Muscle layer of colon (tissue), 2 donors: ENCODE measurements at regions not wholly inside any gene's neighbourhood (a gene's known extent, or its start where the extent isn't known, plus 50 kb on each side); places are given as distances from the start of the nearest gene placed in this dataset.

Experiments used
- H3K27ac ChIP-seq: one replicate; pipeline ENCODE4 v1.7.0; 2013; ENCODE audit warnings: low read depth, mild to moderate bottlenecking, low read length, moderate library complexity
- H3K27me3 ChIP-seq, 2 donors: one replicate each; pipeline ENCODE4 v1.7.0; 2013; ENCODE audit warnings: low read length in 2 of 2, mild to moderate bottlenecking in 2 of 2; ENCODE audit not compliant: insufficient read depth in 2 of 2, control insufficient read depth in 1 of 2
- H3K36me3 ChIP-seq: one replicate; pipeline ENCODE4 v1.7.0; 2013; ENCODE audit warnings: mild to moderate bottlenecking, low read length; ENCODE audit not compliant: insufficient read depth
- H3K4me1 ChIP-seq: one replicate; pipeline ENCODE4 v1.7.0; 2013; ENCODE audit warnings: mild to moderate bottlenecking, low read length; ENCODE audit not compliant: insufficient read depth
- H3K4me3 ChIP-seq, 2 donors: one replicate each; pipeline ENCODE4 v1.7.0; 2013; ENCODE audit warnings: low read length in 2 of 2, low read depth in 1 of 2, mild to moderate bottlenecking in 1 of 2, moderate library complexity in 1 of 2
- H3K9ac ChIP-seq: one replicate; pipeline ENCODE4 v1.7.0; 2013; ENCODE audit warnings: low read length
- H3K9me3 ChIP-seq: one replicate; pipeline ENCODE4 v1.7.0; 2013; ENCODE audit warnings: mild to moderate bottlenecking, low read length
- donor health status: abdominal sarcoma.
- donor health status: Adenocarcinoma of cecum.

DNA sequence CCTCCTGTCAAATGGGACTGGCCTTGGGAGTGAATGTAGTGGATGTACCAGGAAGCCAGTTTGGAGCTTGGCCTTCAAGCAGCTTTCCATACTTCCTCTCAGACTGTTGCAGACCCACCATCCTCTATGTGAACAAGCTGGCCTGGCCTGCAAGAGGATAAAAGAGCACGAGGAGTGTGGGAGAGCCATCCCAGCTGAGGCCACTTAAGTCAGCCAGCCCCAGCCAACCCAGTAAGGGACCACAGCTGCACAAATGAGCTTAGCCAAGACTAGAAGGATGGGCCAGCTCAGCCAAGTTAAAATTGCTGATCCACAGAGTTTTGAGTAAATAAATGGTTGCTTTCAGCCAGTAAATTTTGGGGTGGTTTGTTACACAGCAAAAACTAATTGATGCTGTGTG is 156.9 kb upstream of the SOX4 start:
- H3K4me1 ChIP-seq: no peaks in the 10 kb centered on the region
- H3K9me3 ChIP-seq: no peaks in the 10 kb centered on the region
- H3K27me3 ChIP-seq: no peaks in the 10 kb centered on the region
- no peak overlapping the region for H3K9ac ChIP-seq
- no peak overlapping the region for H3K4me3 ChIP-seq
- no peak overlapping the region for H3K27ac ChIP-seq
- H3K36me3 ChIP-seq: no peaks in the 10 kb centered on the region

DNA sequence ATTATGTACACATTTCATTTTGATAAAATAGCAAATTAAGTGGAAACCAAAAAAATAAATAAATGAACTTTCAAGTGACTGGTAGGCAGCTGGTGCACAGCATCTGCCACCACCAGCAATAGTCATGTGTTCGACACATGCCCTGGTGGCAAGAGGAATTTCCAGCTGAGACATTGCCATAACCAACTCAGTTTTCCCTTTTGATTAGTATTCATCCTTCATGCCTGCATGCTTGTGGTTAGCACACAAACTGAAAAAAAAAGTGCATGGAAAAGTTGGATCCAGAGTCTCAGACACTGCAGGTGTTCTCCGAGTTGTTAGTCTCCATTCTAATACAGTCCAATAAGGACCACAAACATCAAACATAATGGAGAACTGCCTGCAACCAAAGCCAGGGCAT is 156.0 kb upstream of the SOX4 start:
- Histone ChIP-seq H3K9me3 (no peaks in the 10 kb centered on the region), H3K9ac (no peak overlapping the region), H3K36me3 (no peaks in the 10 kb centered on the region), H3K27ac (no peak overlapping the region), H3K4me3 (no peak overlapping the region), H3K4me1 (no peaks in the 10 kb centered on the region), H3K27me3 (no peaks in the 10 kb centered on the region)

DNA sequence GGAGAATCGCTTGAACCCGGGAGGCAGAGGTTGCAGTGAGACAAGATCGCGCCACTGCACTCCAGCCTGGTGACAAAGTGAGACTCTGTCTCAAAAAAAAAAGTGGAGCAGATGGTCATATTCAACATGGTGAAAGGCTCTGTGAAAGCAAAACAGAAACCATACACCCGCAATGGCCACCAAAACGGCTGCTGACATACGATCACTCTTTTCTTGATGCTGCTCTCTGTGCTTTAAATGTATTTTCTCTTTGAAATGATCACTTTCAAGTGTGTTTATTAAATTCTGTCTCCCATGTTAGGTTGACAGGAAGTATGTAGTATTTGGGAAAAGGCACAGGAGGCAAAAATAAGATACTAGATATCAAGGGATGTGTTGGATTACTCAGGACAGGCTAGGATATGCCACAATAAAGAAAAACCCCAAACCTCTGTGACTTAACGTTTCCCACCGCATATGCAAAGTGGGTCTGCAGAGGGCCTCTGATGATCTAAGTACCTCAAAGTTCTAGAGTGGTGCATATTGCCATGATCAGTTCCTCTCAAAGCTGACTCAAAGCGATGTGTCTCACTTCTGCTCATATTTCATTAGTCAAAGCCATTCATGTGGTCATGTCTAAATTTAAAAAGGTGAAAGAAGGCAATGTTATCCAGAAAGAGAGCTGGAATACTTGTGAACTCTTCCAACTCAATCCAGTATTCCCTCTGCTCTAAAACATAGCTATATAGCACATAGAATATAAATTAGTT is 155.1 kb upstream of the SOX4 start:
- Histone ChIP-seq H3K27me3 (no peaks in the 10 kb centered on the region), H3K36me3 (no peaks in the 10 kb centered on the region), H3K27ac (no peak overlapping the region), H3K9me3 (no peaks in the 10 kb centered on the region), H3K4me1 (no peaks in the 10 kb centered on the region), H3K9ac (no peak overlapping the region), H3K4me3 (no peak overlapping the region)

DNA sequence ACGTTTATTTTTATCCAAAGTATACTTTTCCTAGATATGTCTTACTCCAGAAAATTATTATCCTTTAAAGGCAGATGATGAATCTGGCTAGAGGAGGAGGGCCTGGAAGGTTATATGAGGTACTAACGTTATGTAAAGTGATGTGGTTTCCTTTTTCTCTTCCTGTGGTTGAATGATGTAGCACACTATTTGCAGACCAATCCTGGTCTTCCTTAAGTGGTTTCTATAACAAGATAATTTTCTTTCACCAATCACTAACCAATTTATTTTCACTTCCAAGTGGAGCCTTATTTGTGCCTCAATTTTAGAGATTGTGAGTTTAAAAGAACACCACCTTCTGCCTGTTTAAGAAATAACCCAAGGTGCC is 154.6 kb upstream of the SOX4 start:
- Histone ChIP-seq H3K9me3 (no peaks in the 10 kb centered on the region), H3K27ac (no peak overlapping the region), H3K27me3 (no peaks in the 10 kb centered on the region), H3K4me1 (no peaks in the 10 kb centered on the region), H3K36me3 (no peaks in the 10 kb centered on the region), H3K9ac (no peak overlapping the region), H3K4me3 (no peak overlapping the region)

DNA sequence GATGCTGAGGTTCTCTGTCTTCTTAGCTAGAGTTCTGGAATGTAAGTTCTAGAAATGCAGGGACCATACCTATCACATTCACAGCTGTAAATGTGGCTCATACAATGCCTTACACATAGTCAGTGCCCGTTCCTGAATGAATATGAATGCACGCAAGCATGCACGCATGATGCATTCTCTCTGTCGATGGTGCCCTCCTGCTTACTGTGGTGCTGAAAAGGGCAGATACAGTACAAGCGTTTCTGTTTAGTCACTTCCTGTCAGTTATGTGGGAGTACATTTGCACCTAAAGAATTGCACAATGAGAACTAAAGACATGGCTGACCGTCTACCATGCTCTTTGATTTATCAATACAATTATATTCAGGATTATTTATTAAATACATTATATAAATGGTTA is 152.2 kb upstream of the SOX4 start:
- no peak overlapping the region for H3K9ac ChIP-seq
- no peak overlapping the region for H3K27ac ChIP-seq
- no peaks in the 10 kb centered on the region for H3K4me1 ChIP-seq
- no peaks in the 10 kb centered on the region for H3K36me3 ChIP-seq
- no peaks in the 10 kb centered on the region for H3K9me3 ChIP-seq
- no peaks in the 10 kb centered on the region for H3K27me3 ChIP-seq
- H3K4me3 ChIP-seq: no peak overlapping the region

DNA sequence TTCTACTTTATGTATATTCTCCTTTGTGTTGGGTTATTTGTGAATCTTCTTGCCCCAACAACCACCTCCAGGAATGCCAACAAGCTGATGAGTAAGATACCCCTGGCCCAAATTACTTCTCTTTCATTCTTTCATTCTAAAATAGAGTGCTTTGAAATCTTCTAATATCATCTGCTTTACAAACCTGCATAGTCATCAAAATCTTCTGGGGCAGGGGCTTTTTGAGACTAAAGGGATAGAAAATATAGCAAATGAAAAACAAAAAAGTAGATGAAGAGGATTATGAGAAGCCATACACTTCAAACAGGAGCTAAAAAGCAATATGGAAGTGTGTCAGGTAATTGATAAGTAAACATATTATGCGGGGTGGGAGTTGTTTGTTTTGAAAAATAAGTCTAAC is 150.7 kb upstream of the SOX4 start:
- Histone ChIP-seq H3K9ac (no peak overlapping the region), H3K27me3 (no peaks in the 10 kb centered on the region), H3K4me1 (no peaks in the 10 kb centered on the region), H3K36me3 (no peaks in the 10 kb centered on the region), H3K27ac (no peak overlapping the region), H3K9me3 (no peaks in the 10 kb centered on the region), H3K4me3 (no peak overlapping the region)

DNA sequence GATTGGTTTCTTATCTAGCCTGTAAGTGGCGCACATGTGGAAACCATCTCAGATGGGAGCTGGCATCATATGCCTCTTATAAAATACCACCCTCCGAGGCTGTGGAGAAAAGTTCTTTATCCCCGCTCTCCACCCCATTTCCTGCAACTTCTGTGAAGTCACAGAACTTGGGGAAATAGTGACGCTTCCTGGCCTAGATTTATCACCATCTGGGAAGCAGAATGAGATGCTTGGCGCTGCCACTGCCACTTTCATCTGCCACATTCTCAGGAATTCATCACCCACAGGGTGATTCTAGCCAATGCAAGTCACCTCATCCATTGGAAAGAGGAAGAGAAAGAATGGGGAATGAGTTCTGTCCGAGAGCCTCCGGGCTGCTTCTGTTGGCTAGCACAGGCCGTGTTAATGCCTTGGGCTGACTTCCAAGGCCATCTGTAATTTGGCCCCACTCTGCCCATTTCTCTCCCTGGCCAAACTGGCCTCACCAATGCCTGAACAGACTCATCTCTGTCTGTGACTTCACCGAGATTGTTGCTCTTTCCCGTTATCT is 148.8 kb upstream of the SOX4 start:
- no peaks in the 10 kb centered on the region for H3K9me3 ChIP-seq
- no peak overlapping the region for H3K9ac ChIP-seq
- H3K27me3 ChIP-seq: no peaks in the 10 kb centered on the region
- H3K27ac ChIP-seq: no peak overlapping the region
- H3K36me3 ChIP-seq: no peaks in the 10 kb centered on the region
- H3K4me1 ChIP-seq: no peaks in the 10 kb centered on the region
- H3K4me3 ChIP-seq: no peak overlapping the region

DNA sequence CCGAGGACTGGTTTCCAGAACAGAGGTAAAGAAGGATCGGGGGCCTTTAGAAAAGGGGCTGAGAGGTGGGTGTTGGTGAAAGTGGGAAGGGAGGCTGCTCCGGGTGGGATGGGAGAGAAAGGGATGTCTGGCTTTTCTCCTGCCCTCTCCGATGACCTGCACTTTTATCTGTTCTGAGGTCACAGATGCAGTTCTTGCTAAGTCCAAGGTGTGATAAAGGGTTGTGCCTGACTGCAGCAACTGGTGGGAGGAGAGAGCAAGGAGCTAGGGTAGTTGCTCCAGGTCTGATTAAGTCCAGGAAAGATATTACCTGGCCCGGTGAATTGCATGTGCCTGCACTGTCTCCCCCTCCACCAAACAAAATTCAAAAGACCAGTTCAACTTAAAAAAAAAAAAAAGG is 145.6 kb upstream of the SOX4 start:
- H3K4me1 ChIP-seq: no peaks in the 10 kb centered on the region
- H3K4me3 ChIP-seq: no peak overlapping the region
- no peaks in the 10 kb centered on the region for H3K9me3 ChIP-seq
- H3K27ac ChIP-seq: no peak overlapping the region
- no peaks in the 10 kb centered on the region for H3K36me3 ChIP-seq
- no peaks in the 10 kb centered on the region for H3K27me3 ChIP-seq
- H3K9ac ChIP-seq: no peak overlapping the region

DNA sequence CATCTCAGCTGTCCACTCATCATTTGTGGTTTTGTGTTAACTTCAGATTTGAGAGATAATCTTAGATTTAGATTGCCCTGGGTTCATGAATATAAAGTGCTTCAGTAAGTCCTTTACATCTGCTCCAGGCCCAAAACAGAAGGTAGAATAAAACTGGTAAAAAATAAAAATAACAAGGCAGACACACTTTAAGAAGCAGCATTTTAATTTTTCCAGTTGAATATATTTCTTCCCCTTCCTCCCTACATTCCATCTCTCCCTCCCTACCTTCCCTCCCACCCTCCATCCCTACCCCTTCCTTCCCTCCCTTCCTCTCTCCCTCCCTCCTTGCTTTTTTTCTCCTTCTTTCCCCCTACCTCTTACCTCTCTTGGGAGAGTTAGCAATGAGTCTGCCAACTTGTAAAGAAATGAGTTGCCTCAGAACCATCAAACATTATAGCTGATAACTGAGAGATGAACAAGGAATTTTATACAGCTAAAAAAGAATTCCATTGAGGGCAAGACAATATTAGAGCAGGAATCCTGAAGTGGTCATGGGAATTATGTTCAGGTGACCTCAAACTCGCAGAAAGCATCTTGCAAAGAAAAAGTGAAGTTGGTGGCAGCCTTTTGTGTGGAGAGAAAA is 145.0 kb upstream of the SOX4 start:
- no peaks in the 10 kb centered on the region for H3K36me3 ChIP-seq
- H3K27me3 ChIP-seq: no peaks in the 10 kb centered on the region
- no peak overlapping the region for H3K4me3 ChIP-seq
- H3K4me1 ChIP-seq: no peaks in the 10 kb centered on the region
- no peak overlapping the region for H3K27ac ChIP-seq
- H3K9me3 ChIP-seq: no peaks in the 10 kb centered on the region
- H3K9ac ChIP-seq: no peak overlapping the region

DNA sequence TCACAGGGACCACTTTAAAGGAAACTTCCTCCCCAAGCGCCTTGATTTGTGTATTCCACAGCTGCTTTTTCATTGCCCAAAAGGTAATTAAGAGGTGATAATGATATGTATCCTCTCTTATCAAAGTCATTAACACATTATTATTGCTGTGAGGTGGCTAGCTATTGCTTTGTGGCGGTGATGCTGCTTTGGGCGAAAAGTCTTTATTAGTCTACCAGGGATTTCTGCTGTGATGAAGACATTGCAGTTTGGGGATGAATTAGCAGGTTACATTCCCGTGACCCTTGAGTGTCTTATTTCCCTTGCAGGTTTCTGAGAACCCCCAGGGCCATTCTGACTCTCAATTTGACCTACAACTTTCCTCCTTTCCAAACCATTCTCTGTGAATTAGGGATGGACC is 143.4 kb upstream of the SOX4 start:
- Histone ChIP-seq H3K4me3 (no peak overlapping the region), H3K4me1 (no peaks in the 10 kb centered on the region), H3K27ac (no peak overlapping the region), H3K27me3 (no peaks in the 10 kb centered on the region), H3K9ac (no peak overlapping the region), H3K9me3 (no peaks in the 10 kb centered on the region), H3K36me3 (no peaks in the 10 kb centered on the region)

DNA sequence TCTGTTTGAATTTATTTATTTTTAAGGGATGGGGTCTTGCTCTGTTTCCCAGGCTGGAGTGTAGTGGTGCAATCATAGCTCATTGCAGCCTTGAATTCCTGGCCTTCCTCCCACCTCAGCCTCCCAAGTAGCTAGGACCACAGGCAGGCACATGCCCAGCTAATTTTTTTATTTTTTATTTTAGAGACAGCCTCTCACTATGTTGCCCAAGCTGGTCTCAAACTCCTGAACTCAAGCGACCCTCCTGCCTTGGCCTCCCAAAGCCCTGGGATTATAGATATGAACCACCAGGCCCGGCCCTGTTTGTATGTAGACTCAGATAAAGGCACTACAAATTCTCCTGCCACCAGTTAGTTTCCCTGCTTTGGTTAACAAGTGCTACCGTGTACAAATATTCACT is 142.9 kb upstream of the SOX4 start:
- Histone ChIP-seq H3K9me3 (no peaks in the 10 kb centered on the region), H3K4me3 (no peak overlapping the region), H3K27ac (no peak overlapping the region), H3K4me1 (no peaks in the 10 kb centered on the region), H3K36me3 (no peaks in the 10 kb centered on the region), H3K27me3 (no peaks in the 10 kb centered on the region), H3K9ac (no peak overlapping the region)

DNA sequence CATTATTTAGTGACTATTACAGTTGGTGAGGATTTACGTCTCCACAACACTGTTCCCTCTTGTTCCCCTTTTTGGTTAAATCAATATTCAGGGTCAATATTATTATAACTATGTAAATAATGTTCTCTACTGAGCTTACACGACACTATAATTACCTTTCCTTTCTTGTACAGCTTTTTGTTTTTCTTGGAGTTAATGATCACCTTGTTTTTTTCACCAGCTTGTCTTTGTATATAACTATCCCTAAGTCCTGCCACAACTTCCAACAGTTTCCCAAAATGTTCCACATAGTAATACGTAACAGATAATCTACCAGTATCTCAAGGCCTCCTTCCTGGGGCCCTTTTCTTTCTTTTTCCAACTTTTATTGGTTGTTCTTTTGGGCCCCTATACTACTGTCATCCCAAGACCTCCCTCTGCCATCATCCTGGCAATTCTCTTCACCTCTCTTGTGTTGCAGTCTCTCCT is 142.0 kb upstream of the SOX4 start:
- no peaks in the 10 kb centered on the region for H3K36me3 ChIP-seq
- H3K9ac ChIP-seq: no peak overlapping the region
- H3K27me3 ChIP-seq: no peaks in the 10 kb centered on the region
- H3K9me3 ChIP-seq: no peaks in the 10 kb centered on the region
- no peak overlapping the region for H3K27ac ChIP-seq
- no peak overlapping the region for H3K4me3 ChIP-seq
- H3K4me1 ChIP-seq: no peaks in the 10 kb centered on the region
